ENCODE measurements at regions not wholly inside any gene's neighbourhood (a gene's known extent, or its start where the extent isn't known, plus 50 kb on each side); places are given as distances from the start of the nearest gene placed in this dataset.

GRCh38 chr16:17780181-17780580 lies 309.4 kb upstream of the XYLT1 start:
- H3K4me3 ChIP-seq (ENCODE audit: low read depth, low read length): no peak overlapping the region
- TF ChIP-seq CTCF (IDR thresholded peaks at IDR 0.05; ENCODE audit: low read depth, low read length): no peak

GRCh38 chr16:17777408-17777863 lies 306.7 kb upstream of the XYLT1 start:
- TF ChIP-seq CTCF (IDR thresholded peaks at IDR 0.05; ENCODE audit: low read depth, low read length): no peak

GRCh38 chr16:17776888-17777287 lies 306.1 kb upstream of the XYLT1 start:
- H3K4me3 ChIP-seq (ENCODE audit: low read depth, low read length): no peak overlapping the region
- TF ChIP-seq CTCF (IDR thresholded peaks at IDR 0.05; ENCODE audit: low read depth, low read length): no peak

More at GRCh38 chr16:17777408-17777863, 306.7 kb upstream of the XYLT1 start:
- no peak overlapping the region for H3K4me3 ChIP-seq (ENCODE audit: low read depth, low read length)

- no peak for TF ChIP-seq CTCF (IDR thresholded peaks at IDR 0.05; ENCODE audit: low read depth, low read length)
Measured at GRCh38 chr16:17776465-17776864, 305.7 kb upstream of the XYLT1 start.

GRCh38 chr16:17775061-17775460 lies 304.3 kb upstream of the XYLT1 start:
- no peak for TF ChIP-seq CTCF (IDR thresholded peaks at IDR 0.05; ENCODE audit: low read depth, low read length)
- no peak overlapping the region for H3K4me3 ChIP-seq (ENCODE audit: low read depth, low read length)

More at GRCh38 chr16:17776465-17776864, 305.7 kb upstream of the XYLT1 start:
- H3K4me3 ChIP-seq (ENCODE audit: low read depth, low read length): no peak overlapping the region

- no peak for TF ChIP-seq CTCF (IDR thresholded peaks at IDR 0.05; ENCODE audit: low read depth, low read length)
Measured at GRCh38 chr16:17773698-17774101, 302.9 kb upstream of the XYLT1 start.

GRCh38 chr16:17770104-17770503 lies 299.3 kb upstream of the XYLT1 start:
- no peak overlapping the region for H3K4me3 ChIP-seq (ENCODE audit: low read depth, low read length)
- TF ChIP-seq CTCF (IDR thresholded peaks at IDR 0.05; ENCODE audit: low read depth, low read length): no peak

More at GRCh38 chr16:17773698-17774101, 302.9 kb upstream of the XYLT1 start:
- H3K4me3 ChIP-seq (ENCODE audit: low read depth, low read length): no peak overlapping the region

All from WI38 (cell line).